Kidney epithelial cell (primary cell): ENCODE measurements at regions not wholly inside any gene's neighbourhood (a gene's known extent, or its start where the extent isn't known, plus 50 kb on each side); places are given as distances from the start of the nearest gene placed in this dataset.

Experiments used
- DNase-seq: peaks from one replicate; pipeline ENCODE4 v3.0.0-alpha.2; 2010; ENCODE audit warnings: low read depth
- H3K27me3 ChIP-seq: 2 replicates; pipeline ENCODE4 v1.6.0; 2011; ENCODE audit warnings: low read length; ENCODE audit not compliant: control insufficient read depth, insufficient read depth
- H3K36me3 ChIP-seq: 2 replicates; pipeline ENCODE4 v1.5.1; 2011; ENCODE audit warnings: low read length; ENCODE audit not compliant: control insufficient read depth, insufficient read depth
- H3K4me3 ChIP-seq: 2 replicates; pipeline ENCODE4 v1.5.1; 2011; ENCODE audit warnings: low read depth, mild to moderate bottlenecking, control low read depth, low read length
- TF ChIP-seq, protein P1 (sequence below): IDR thresholded peaks from 2 replicates; pipeline ENCODE4 v1.5.1; 2011; ENCODE audit warnings: mild to moderate bottlenecking, moderate library complexity, low read length, control low read depth, inconsistent platforms; ENCODE audit not compliant: insufficient read depth, poor library complexity, severe bottlenecking

DNA sequence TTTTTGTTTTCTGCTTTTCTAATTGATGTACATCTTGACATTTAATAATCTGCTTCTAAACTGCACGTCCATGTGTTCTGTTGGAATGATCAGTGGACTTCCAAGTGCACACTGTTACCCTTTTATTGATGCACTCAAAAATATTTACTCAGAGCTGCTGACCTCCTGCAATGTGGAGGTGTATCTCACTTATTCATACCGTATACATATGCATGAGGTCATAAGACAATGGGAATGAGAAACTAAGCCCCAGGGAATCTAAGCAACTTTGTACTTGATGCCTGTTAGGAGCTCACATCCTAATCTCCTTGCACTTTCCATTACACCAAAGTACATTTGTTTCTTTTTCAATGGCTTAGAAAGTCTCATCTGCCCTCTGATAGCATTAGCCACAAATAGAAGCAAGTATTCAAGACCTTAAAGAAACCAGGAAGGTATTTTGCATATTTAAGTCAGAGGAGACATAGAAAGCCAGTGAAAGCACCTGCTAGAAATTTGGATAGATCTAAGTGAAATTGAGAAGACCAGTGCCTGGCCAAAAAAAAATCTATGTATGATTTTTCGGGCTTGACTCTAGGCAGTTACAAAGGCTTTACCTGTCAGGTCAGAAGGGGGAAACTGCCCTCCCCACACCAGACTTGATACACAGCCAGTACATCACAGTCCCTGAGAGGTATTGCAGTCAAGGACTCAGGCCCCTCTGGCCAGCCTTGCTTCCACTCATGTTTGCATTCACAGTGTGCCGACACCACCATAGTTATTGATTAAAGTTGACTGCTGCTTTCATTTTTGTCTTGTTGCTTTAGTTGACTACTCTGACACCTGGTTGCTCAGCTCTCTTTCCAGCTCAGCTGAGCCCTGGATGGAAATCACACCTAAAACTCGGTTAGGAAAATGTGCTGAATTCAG, 391.7 kb upstream of the CYRIA start:
- H3K4me3 ChIP-seq, result no peak overlapping the region
- no peaks in the 10 kb centered on the region for H3K27me3 ChIP-seq
- no peaks in the 10 kb centered on the region for H3K36me3 ChIP-seq
- TF ChIP-seq, protein P1, sequence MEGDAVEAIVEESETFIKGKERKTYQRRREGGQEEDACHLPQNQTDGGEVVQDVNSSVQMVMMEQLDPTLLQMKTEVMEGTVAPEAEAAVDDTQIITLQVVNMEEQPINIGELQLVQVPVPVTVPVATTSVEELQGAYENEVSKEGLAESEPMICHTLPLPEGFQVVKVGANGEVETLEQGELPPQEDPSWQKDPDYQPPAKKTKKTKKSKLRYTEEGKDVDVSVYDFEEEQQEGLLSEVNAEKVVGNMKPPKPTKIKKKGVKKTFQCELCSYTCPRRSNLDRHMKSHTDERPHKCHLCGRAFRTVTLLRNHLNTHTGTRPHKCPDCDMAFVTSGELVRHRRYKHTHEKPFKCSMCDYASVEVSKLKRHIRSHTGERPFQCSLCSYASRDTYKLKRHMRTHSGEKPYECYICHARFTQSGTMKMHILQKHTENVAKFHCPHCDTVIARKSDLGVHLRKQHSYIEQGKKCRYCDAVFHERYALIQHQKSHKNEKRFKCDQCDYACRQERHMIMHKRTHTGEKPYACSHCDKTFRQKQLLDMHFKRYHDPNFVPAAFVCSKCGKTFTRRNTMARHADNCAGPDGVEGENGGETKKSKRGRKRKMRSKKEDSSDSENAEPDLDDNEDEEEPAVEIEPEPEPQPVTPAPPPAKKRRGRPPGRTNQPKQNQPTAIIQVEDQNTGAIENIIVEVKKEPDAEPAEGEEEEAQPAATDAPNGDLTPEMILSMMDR, result no peak
- no peak for DNase-seq

DNA sequence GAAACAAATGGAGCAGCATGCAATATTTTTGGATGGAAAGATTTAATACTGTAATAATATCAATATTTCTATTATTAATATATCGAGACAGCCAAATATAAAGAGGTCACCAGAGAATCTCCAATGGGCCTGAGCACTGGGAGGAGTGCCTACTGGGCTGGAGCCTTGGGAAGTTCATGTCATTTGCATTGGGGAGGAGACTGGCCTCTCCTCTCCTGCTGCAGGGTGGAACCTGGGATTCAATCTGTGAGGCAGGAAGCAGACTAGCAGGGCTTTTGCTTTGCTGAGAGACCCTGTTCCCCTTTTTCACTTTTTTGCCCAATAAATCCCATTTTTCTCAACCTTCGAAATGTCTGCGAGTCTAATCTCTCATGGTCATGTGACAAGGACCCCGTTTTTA, 390.6 kb upstream of the CYRIA start:
- no peaks in the 10 kb centered on the region for H3K36me3 ChIP-seq
- H3K4me3 ChIP-seq, result no peak overlapping the region
- H3K27me3 ChIP-seq, result no peaks in the 10 kb centered on the region
- TF ChIP-seq, protein P1, result no peak
- no peak for DNase-seq

DNA sequence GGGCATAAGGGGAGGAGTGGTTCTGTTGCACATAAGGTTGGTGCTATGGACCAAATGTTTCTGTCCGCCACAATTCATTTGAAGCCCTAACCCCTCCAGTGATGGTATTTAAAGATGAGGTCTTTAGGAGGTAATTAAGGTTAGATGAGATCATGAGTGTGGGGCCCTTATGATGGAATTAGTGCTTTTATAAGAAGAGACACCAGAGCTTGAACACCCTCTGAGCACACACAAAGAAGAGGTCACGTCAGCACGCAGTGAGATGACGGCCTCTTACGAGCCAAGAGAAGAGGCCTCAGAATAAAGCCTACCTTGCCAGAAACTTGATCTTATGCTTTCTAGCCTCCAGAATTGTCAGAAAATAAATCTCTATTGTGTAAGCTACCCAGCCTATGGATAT, 386.4 kb upstream of the CYRIA start:
- Histone ChIP-seq H3K27me3 (no peaks in the 10 kb centered on the region), H3K4me3 (no peak overlapping the region), H3K36me3 (no peaks in the 10 kb centered on the region)
- DNase-seq, result no peak
- TF ChIP-seq, protein P1, result no peak

DNA sequence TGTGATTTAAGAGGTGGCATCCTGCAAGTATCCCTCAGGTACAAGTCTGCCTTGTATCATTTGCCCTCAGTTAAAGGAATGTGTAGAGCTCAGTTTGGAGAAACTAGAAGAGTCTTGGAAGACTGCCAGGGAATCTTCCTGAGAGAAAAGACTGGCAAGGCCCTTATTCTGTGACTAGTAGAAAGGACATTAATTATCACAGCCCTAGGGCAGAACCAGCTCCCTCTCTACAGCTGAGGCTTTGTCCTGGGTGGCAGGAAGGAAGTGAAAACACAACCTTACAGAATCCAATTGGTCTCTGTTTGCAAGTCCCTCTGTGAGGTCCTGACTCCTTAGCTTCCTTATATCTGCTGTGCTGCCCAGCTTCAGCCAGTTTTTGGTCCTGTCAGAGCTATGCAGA, 385.9 kb upstream of the CYRIA start:
- no peak for DNase-seq

DNA sequence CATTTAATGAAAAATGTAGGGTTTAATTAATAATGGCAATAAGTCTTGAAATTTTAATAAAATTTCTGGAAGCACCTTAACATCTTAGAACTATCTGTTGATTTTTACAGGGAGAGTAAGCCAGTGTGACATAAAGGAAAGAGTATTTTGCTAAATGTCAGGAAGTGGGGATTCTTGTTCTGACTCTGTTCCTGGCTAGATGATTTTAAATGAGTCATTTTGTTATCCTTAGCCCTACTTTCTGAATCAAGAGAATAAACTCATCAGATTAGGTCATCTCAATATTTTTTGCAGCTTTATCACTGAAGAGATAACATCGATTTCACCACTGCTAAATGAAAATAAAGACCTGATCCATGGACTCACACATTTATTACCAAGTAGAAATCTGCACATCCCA, 377.5 kb upstream of the CYRIA start:
- Histone ChIP-seq H3K27me3 (no peaks in the 10 kb centered on the region), H3K36me3 (no peaks in the 10 kb centered on the region), H3K4me3 (no peak overlapping the region)
- DNase-seq, result no peak
- TF ChIP-seq, protein P1, result no peak

More for the DNA sequence above, 385.9 kb upstream of the CYRIA start:
- TF ChIP-seq, protein P1, result no peak
- no peaks in the 10 kb centered on the region for H3K27me3 ChIP-seq
- no peaks in the 10 kb centered on the region for H3K36me3 ChIP-seq
- no peak overlapping the region for H3K4me3 ChIP-seq

DNA sequence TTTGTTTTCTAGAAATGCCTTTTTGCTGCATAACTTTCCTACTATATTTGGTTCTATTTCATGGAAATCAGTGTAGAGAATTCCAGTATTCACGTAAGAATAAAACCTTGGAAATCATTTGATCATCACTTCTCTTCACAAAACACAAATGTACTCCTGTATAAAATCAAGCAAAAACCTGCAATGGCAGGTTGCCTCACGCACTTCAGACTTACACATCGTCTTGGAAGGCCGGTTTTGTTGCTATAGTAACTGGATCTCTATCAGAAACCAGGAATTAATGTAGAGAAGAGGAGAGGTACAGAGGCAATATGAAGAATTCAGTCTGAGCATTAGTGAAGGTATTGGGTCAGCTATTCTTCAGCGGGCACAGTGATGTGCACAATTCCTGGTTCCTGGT, 370.7 kb upstream of the CYRIA start:
- DNase-seq, result no peak
- H3K36me3 ChIP-seq, result no peaks in the 10 kb centered on the region
- no peaks in the 10 kb centered on the region for H3K27me3 ChIP-seq
- TF ChIP-seq, protein P1, result no peak
- H3K4me3 ChIP-seq, result no peak overlapping the region
